GM19238 (cell line): ENCODE measurements at regions not wholly inside any gene's neighbourhood (a gene's known extent, or its start where the extent isn't known, plus 50 kb on each side); places are given as distances from the start of the nearest gene placed in this dataset.

ENCODE experiments used
- DNase-seq: peaks from one replicate; pipeline ENCODE4 v3.0.0; 2011; ENCODE audit warnings: low spot score; ENCODE audit not compliant: insufficient read length

- no peak for DNase-seq
Observed at GRCh38 chr7:9836671-9837070, 1137.0 kb upstream of the PHF14 start.

- DNase-seq, result no peak
Observed at GRCh38 chr7:9842301-9842700, 1131.4 kb upstream of the PHF14 start.

DNA sequence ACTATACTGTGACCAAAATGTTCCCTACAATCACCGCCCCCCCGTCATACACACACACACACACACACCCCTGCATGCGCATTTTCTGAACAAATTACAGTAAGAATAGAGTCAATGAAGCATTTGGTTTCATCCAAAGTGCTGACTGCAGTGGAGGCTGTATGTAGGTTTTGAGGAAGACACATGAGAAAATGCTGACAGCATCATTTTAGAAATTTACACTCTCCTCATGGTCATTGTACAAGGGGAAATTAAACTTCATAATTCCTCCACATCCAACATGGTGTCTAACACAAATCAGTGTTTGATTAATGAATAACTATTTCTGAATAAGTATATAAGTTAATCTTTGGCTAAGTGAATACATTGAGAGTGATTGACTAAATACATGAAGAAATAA is 1126.8 kb upstream of the PHF14 start:
- DNase-seq, result no peak

GRCh38 chr7:9854605-9855004 is 1119.1 kb upstream of the PHF14 start:
- no peak for DNase-seq

GRCh38 chr7:9856668-9857067 is 1117.0 kb upstream of the PHF14 start:
- DNase-seq, result no peak

DNA sequence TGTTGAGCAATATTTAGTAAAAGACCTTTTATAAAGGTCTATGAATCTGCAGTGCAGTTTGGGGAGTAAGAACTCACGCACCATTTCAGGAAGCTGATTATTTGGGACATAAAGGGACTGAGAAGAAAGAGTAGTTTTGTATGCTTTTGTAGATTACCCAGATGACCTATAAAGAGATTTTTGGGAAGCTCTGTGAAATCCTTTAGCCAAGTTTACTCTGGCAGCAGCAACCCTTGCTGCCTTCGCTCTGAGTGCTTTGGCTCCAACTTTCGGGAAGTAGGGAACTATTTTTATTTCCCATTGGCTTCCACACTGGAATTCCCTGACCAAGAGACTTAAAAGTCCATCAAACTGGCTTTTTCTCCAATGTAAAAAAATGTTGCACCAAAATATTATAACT is 1110.1 kb upstream of the PHF14 start:
- no peak for DNase-seq

GRCh38 chr7:9869151-9869550 is 1104.5 kb upstream of the PHF14 start:
- DNase-seq, result no peak

DNA sequence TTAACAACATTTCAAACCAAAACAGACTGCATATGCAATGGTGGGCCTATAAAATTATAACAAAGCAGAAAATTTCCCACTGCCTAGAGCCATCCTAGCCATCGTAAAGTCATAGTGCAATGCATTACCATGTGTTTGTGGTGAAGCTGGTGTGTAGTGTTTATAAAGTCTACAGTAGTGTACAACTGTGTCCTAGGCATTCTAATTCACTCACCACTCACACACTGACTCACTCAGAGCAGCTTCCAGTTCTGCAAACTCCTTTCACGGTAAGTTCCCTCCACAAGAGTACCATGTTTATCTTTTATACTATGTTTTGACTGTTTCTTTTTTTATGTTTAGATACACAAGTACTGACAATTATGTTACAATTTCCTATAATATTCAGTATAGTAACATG is 1104.1 kb upstream of the PHF14 start:
- no peak for DNase-seq

DNA sequence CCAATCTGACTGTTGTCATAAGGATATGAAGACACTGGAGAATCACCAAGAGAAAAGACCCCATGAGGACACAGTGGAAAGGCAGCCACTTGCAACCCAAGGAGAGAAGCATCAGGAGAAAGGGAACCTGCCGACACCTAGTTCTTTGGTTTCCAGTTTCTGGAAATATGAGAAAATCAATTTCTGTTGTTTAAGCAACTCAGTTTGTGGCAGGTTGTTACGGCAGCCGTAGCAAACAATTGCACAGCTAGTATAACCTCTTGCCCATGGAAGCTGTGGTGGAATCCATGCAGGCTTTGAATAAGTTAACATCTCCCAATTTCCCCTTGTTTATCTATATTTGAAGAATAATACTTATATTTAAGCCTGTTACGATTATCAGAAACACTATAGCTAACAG is 1103.0 kb upstream of the PHF14 start:
- no peak for DNase-seq

DNA sequence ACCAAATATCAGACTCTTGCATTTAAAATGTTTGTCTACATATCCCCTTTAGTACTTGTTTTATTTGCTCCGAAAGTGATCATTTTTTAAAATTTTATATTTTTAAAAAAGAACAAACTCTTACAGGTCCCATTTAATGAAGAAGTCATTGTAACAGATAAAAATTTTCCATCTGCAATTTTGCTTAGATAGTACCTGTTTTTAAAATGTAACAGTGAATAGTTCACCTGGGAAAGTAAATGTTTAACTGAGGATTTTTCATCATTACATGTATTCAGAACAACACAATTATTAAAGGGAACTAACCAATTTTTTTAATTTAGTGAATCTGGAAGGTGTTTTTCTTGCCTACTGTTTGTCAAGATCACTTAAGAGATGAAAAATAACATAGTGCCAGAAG is 1099.5 kb upstream of the PHF14 start:
- DNase-seq, result no peak

- DNase-seq, result no peak
Observed at GRCh38 chr7:9876053-9876452, 1097.6 kb upstream of the PHF14 start.

GRCh38 chr7:9889554-9889953 is 1084.1 kb upstream of the PHF14 start:
- DNase-seq, result no peak

DNA sequence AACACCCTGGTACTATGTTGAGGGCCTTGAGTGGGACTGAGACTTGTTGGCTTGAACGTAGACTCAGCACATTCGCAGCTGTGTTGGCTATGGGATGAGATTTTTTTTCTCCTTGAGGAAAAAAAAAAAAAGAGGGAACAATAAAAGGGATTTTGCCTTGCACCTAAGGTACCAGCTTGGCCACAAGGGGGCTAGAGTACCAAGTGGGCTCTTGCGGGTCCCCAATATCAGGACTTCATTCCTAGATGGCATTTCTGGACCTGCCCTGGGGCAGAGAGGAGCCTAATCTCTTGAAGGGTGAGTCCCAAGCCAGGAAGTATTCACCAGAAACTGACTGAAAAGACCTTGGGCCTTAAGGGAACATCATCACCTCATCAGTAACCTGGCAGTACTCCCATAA is 1083.6 kb upstream of the PHF14 start:
- no peak for DNase-seq

DNA sequence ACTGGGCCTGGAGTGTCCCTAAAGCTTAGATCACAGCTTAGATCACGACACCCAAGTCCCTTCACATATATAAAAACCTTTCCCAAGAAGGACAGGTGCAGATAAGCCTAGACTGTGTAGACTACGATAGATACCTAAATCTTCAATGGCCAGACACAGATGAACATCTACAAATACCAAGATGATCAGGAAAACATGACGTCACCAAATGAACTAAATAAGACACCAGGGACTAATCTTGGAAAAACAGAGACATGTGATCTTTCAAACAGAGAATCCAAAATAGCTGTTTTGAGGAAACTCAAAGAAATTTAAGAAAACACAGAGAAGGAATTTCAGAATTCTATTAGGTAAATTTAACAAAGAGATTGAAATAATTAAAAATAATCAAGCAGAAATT is 1082.6 kb upstream of the PHF14 start:
- DNase-seq, result no peak

- no peak for DNase-seq
Observed at GRCh38 chr7:9900339-9900738, 1073.3 kb upstream of the PHF14 start.

DNA sequence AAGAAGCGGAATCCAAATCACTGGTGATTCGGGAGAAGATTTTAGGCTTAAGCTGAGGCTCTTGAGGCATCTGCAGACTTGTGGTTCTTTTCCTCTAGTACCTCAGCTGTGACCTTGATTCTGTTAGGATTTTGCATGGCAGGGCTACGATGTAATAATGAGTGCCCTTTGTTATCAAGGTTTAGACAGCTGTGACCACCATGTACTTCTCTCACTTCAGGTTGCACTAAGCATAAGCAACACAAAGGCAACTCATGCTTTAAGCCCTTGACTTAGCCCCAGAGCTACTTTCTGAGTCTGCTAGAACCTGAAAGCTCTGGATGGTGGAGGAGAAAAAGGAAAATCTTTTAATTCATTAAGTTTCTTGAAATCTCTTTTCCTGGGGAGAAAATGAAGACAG is 1052.3 kb upstream of the PHF14 start:
- no peak for DNase-seq

- no peak for DNase-seq
Observed at GRCh38 chr7:9937944-9938631, 1035.6 kb upstream of the PHF14 start.

DNA sequence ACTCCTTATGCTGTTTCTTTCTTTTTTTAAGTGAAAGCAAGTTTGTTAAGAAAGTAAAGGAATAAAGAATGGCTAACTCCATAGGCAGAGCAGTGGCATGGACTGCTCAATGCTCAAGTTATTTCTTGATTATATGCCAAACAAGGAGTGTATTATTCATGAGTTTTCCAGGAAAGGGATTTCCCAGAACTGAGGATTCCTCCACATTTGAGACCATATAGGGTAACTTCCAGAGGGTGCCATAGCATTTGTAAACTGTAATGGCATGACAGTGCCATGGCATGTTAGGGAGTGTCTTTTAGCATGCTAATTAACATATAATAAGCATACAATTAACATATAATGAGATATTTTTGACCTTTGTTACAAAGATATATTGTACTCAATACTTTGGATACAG is 1034.5 kb upstream of the PHF14 start:
- DNase-seq, result no peak

GRCh38 chr7:9945131-9945530 is 1028.5 kb upstream of the PHF14 start:
- no peak for DNase-seq

GRCh38 chr7:9945857-9946256 is 1027.8 kb upstream of the PHF14 start:
- DNase-seq, result no peak

GRCh38 chr7:9955138-9955537 is 1018.5 kb upstream of the PHF14 start:
- DNase-seq, result no peak

GRCh38 chr7:9958486-9958885 is 1015.2 kb upstream of the PHF14 start:
- no peak for DNase-seq

DNA sequence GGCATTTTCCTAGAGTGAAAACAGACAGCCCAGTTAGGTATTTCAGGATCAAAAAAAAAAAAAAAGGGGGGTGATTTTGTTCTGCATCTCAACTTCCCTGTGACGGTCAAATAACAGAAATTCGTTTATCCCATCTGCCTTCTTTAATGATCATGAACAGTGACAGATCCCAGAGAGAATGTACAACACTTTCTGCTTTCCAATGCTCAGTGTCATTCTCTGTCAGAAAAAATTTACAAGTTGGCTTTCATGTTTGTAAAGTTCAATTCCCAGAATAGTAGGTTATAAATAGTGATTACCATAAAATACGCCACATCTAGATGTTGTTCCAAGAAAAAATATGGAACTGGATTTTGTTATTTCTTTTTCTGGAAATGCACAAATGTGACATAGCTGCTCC is 1013.2 kb upstream of the PHF14 start:
- DNase-seq, result no peak
